ENCODE measurements at regions not wholly inside any gene's neighbourhood (a gene's known extent, or its start where the extent isn't known, plus 50 kb on each side); places are given as distances from the start of the nearest gene placed in this dataset.

GRCh38 chr17:52653014-52653413, 494.5 kb upstream of the CA10 start:
- TF ChIP-seq CTCF (IDR thresholded peaks at IDR 0.05; ENCODE audit: low read depth, low read length) (no peak), EZH2phosphoT487 (IDR thresholded peaks at IDR 0.05; ENCODE audit: low read depth) (no peak)
